ENCODE measurements at regions not wholly inside any gene's neighbourhood (a gene's known extent, or its start where the extent isn't known, plus 50 kb on each side); places are given as distances from the start of the nearest gene placed in this dataset.
A peak's percentile ranks its signal among the peaks of the same experiment; 100 is the strongest.

DNA sequence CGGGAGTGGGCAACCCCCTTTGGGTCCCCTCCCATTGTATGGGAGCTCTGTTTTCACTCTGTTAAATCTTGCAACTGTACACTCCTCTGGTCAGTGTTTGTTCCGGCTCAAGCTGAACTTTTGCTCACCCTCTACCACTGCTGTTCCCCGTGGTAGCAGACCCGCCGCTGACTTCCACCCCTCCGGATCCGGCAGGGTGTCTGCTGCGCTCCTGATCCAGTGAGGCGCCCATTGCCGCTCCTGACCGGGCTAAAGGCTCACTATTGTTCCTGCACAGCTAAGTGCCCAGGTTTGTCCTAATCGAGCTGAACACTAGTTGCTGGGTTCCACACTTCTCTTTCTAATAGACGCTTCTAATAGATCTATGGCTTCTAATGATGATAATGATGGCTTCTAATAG, 488.6 kb downstream of the MRPL39 start:
- Mint-ChIP-seq H3K27ac (no peak overlapping the region), H3K27me3 (no peaks in the 10 kb centered on the region), H3K36me3 (no peaks in the 10 kb centered on the region), H3K4me1 (ENCODE audit: low read depth in 2 of 2) (no peaks in the 10 kb centered on the region), H3K4me3 (no peak overlapping the region), H3K9me3 (peaks cover 17% of the 10 kb centered on the region)
- no peak for DNase-seq (ENCODE audit: low spot score)
- ATAC-seq, result no peak

DNA sequence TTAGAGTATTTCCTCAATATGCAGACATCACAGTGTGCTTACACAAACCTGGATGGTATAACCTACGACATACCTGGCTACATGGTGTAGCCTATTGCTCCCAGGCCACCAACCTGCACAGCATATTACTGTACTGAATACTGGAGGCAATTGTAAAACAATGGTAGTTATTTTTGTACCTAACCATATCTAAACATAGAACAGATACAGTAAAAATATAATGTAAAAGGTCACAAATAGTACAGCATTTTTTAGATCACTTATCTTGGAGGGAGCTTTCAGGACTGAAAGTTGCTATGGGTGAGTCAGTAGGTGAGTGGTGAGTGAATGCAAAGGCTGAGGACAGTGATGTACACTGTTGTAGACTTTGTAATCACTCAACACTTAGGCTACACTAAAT, 492.3 kb downstream of the MRPL39 start:
- H3K4me1 Mint-ChIP-seq (ENCODE audit: low read depth in 2 of 2), result no peaks in the 10 kb centered on the region
- H3K4me3 Mint-ChIP-seq, result no peak overlapping the region
- DNase-seq (ENCODE audit: low spot score) (no peak), ATAC-seq (no peak)
- no peaks in the 10 kb centered on the region for H3K27me3 Mint-ChIP-seq
- H3K9me3 Mint-ChIP-seq, result peaks cover 12% of the 10 kb centered on the region
- H3K27ac Mint-ChIP-seq, result no peak overlapping the region
- H3K36me3 Mint-ChIP-seq, result no peaks in the 10 kb centered on the region

DNA sequence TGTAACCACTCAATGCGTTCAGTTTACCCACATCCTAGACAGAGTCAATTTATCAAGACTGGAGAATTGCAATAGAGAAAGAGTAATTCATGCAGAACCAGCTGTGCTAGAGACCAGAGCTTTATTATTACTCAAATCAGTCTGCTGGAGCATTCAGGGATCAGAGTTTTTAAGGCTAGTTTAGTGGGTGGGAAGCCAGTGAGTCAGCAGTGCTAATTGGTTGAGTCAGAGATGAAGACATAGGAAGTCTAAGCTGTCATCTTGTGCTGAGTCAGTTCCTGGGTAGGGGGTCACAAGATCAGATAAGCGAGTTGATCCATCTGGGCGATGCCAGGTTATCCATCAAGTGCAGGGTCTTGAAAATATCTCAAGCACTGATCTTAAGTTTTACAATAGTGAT, 499.6 kb downstream of the MRPL39 start:
- Mint-ChIP-seq H3K27ac (no peak overlapping the region), H3K9me3 (peaks cover 14% of the 10 kb centered on the region), H3K4me3 (no peak overlapping the region), H3K27me3 (no peaks in the 10 kb centered on the region), H3K4me1 (ENCODE audit: low read depth in 2 of 2) (no peaks in the 10 kb centered on the region), H3K36me3 (no peaks in the 10 kb centered on the region)
- ATAC-seq (no peak), DNase-seq (ENCODE audit: low spot score) (no peak)

DNA sequence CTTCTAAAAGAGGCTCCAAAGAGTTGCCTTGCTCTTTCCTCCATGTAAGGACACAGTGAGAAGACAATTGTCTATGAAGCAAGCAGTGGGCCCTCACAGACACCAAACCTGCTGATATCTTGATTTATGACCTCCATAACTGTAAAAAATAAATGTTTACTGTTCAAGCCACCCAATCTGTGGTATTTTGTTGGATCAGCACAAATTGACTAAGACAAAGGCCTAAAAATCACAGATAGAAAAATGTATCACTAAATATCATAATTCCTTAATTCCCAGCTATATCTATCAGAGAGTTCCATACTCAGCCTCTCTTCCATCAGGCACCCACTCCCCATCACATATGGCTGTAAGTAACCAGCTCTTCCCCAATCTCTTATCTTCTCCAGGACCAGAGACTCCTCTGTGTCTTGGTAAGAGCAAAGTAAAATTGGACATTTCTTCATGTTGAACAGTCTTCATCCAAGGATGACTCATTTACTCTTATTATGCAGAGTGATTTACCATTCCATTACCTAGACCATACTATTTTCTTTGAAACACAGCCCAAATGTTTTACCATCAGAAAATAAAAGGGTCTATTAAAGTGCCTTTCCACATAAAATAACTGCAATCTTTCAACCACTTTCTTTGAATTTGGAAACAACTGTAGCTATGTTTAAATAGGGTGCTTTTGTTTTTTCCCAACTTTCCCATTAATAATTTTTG, 503.6 kb downstream of the MRPL39 start:
- H3K36me3 Mint-ChIP-seq, result no peaks in the 10 kb centered on the region
- peaks cover 13% of the 10 kb centered on the region for H3K9me3 Mint-ChIP-seq
- H3K4me3 Mint-ChIP-seq, result no peak overlapping the region
- no peaks in the 10 kb centered on the region for H3K4me1 Mint-ChIP-seq (ENCODE audit: low read depth in 2 of 2)
- H3K27me3 Mint-ChIP-seq, result no peaks in the 10 kb centered on the region
- ATAC-seq (no peak), DNase-seq (ENCODE audit: low spot score) (no peak)
- H3K27ac Mint-ChIP-seq, result no peak overlapping the region

DNA sequence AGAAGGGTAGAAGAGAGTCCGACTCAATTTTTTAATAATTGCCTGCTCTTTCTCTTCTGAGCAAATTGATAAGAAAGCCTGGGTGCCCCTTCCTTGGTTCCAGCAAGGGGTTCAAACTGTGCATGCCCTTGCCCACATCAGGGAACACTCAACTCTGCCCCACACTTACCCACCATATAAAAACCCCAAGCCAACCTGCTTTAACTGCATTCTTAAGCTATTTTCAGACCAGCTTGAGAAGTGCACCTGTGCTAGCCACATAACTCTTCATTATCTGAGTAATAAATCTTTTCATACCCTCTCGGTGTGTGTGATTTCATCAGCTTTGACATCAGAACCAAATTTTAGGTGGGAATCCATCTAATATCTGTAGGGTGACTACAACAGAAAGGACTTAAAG, 509.6 kb downstream of the MRPL39 start:
- no peak for DNase-seq (ENCODE audit: low spot score)
- no peaks in the 10 kb centered on the region for H3K4me1 Mint-ChIP-seq (ENCODE audit: low read depth in 2 of 2)
- H3K27ac Mint-ChIP-seq, result no peak overlapping the region
- ATAC-seq, result no peak
- no peaks in the 10 kb centered on the region for H3K27me3 Mint-ChIP-seq
- no peak overlapping the region for H3K4me3 Mint-ChIP-seq
- peaks cover 3% of the 10 kb centered on the region for H3K9me3 Mint-ChIP-seq
- H3K36me3 Mint-ChIP-seq, result no peaks in the 10 kb centered on the region

DNA sequence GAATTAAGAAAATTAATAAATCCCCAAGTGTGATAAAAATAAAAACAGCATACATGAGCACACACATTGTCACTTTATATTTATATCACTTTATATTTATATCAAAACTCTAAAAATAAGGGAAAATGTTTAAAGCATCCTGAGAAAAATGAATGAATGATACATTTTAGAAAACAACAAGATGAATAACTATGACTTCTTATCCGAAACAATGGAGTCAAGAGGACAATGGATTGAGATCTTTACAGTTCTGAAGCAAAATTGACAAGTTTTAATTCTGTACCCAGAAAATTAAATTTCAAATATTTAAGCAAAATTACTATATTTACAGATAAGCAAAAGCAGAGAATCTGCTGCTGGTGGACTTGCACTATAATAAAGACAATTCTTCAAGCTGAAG, 512.6 kb downstream of the MRPL39 start:
- Mint-ChIP-seq H3K4me1 (ENCODE audit: low read depth in 2 of 2) (no peaks in the 10 kb centered on the region), H3K27me3 (no peaks in the 10 kb centered on the region), H3K27ac (no peak overlapping the region), H3K4me3 (no peak overlapping the region), H3K36me3 (no peaks in the 10 kb centered on the region), H3K9me3 (peaks cover 8% of the 10 kb centered on the region)
- no peak for ATAC-seq
- DNase-seq (ENCODE audit: low spot score), result no peak

DNA sequence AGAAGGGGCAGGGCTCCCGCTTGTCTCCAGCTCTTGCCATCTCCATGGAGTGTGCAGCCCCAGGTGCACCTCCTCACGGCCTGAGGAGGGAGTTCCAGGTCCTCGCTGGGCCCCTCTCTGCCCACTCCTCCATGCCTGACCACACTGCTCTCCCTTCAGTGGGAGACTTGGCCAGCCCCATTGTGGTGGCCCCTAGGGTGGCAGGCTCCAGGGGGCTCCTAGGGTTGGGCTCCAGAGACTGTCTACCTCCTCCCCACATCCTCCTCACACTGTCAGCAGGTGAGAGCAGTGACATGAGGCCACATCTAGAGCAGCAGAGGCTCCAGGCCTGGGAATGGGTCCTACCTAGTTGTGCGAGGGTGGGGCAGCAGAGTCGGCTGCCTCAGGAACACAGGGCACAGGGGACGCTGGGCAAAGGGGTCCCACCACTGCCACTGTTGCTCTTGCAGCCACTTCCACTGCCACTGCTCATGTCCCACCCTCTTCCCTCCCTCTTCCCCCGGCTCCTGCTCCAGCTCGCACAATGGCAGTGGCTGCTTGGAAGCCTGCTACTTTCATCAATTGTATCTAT, 514.8 kb downstream of the MRPL39 start:
- Mint-ChIP-seq H3K27me3 (no peaks in the 10 kb centered on the region), H3K9me3 (peaks cover 11% of the 10 kb centered on the region), H3K4me1 (ENCODE audit: low read depth in 2 of 2) (no peaks in the 10 kb centered on the region), H3K36me3 (no peaks in the 10 kb centered on the region), H3K27ac (no peak overlapping the region), H3K4me3 (no peak overlapping the region)
- ATAC-seq, result peak in 1 of 2 donors; percentile 40
- no peak for DNase-seq (ENCODE audit: low spot score)

DNA sequence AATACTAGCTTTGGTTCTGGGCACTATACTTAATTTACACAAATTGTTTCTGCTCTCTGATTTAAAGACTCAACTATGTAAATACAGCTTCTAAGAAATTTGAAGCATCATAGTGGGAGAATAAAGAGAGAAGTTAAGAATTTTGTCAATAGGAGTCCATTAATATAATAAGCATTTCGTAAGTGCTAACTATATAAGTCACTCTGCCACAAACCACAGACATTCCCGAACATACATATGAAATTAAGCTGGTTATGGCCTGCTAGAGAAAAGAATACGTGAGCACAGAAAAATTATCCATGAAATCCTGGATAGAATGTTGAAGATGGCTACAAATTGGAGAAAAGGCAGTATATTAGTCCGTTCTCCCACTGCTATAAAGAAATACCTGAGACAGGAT, 526.2 kb downstream of the MRPL39 start:
- H3K4me1 Mint-ChIP-seq (ENCODE audit: low read depth in 2 of 2), result no peaks in the 10 kb centered on the region
- DNase-seq (ENCODE audit: low spot score), result no peak
- no peak overlapping the region for H3K27ac Mint-ChIP-seq
- H3K4me3 Mint-ChIP-seq, result no peak overlapping the region
- no peak for ATAC-seq
- H3K36me3 Mint-ChIP-seq, result no peaks in the 10 kb centered on the region
- no peaks in the 10 kb centered on the region for H3K27me3 Mint-ChIP-seq
- H3K9me3 Mint-ChIP-seq, result peaks cover 14% of the 10 kb centered on the region

DNA sequence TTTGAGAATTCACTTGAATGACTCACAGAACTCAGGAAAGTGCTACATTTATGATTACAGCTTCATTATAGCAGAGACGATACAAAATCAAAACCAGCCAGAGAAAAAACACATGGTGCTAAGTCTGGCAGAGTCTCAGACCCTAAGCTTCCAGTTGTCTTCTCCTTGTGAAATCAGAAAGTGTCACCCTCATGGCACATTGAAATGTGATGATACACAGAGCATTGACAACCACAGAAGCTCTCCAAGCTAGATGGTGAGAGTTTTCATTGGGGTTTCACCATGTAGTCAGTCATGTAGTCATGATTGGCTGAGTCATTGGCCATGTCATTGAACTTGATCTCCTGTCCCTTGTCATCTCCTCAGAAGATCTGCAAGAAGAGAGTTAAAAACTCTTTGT, 526.6 kb downstream of the MRPL39 start:
- ATAC-seq (no peak), DNase-seq (ENCODE audit: low spot score) (no peak)
- H3K36me3 Mint-ChIP-seq, result no peaks in the 10 kb centered on the region
- no peak overlapping the region for H3K27ac Mint-ChIP-seq
- H3K27me3 Mint-ChIP-seq, result no peaks in the 10 kb centered on the region
- no peaks in the 10 kb centered on the region for H3K4me1 Mint-ChIP-seq (ENCODE audit: low read depth in 2 of 2)
- H3K4me3 Mint-ChIP-seq, result no peak overlapping the region
- peaks cover 14% of the 10 kb centered on the region for H3K9me3 Mint-ChIP-seq

DNA sequence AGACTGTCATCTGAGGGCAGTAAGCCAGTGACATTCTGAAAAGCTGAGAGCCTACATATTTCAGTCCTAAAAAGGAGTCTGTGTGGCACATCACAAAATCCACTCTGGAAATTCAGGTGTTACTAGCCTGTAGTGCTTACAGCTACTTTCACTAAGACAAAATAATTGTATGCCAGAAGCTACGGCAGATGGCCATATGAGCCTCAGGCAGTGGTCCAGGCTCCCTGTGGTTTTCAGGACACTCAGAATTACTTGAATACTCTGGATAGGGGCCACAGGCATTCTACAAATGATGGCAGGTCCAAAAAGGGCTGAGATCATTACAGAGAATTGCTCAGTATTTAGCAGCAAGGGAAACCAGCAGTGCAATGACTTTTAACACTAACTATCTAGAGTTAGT, 527.1 kb downstream of the MRPL39 start:
- Mint-ChIP-seq H3K36me3 (no peaks in the 10 kb centered on the region), H3K27ac (no peak overlapping the region), H3K9me3 (peaks cover 11% of the 10 kb centered on the region), H3K27me3 (no peaks in the 10 kb centered on the region), H3K4me1 (ENCODE audit: low read depth in 2 of 2) (no peaks in the 10 kb centered on the region), H3K4me3 (no peak overlapping the region)
- no peak for ATAC-seq
- no peak for DNase-seq (ENCODE audit: low spot score)

DNA sequence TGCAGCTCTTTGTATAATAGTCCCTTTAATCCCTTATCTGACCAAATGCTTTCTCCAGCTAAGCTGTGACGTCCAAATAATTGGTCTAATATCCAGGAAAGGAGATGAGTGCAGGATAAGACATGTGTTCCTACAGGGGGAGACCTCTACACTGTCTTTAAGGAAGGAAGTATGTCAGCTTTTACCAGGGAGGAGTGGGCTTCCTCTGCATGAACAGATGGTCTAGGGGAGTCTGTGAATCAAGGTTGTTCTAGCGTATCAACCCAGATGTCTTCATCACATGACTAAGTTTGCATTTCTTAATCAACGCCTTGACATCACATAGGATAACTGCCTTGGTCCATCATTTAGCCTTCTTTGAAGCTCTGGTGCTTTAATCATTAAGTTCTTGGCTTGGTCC, 528.2 kb downstream of the MRPL39 start:
- no peak for DNase-seq (ENCODE audit: low spot score)
- H3K27me3 Mint-ChIP-seq, result no peaks in the 10 kb centered on the region
- peaks cover 6% of the 10 kb centered on the region for H3K9me3 Mint-ChIP-seq
- H3K4me3 Mint-ChIP-seq, result no peak overlapping the region
- no peaks in the 10 kb centered on the region for H3K36me3 Mint-ChIP-seq
- no peak overlapping the region for H3K27ac Mint-ChIP-seq
- no peaks in the 10 kb centered on the region for H3K4me1 Mint-ChIP-seq (ENCODE audit: low read depth in 2 of 2)
- no peak for ATAC-seq

DNA sequence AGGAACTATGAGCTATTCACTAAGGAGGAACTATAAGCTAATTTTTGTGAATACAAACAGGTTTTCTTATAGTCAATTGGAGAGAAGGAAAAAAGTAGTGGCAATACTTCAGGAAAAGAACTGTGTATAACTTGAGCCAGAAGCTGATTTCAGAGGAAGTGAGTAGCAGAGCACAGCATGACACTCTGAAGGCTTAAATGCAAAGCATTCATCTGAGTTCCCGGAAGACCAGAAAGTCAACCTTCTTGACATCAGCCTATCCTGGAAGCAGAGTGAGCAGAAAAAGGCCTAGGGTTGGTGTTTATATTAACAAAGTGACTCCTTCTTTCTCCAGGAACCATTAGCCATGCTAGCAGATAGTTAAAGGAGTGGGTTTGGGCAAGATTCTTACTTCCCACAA, 545.2 kb downstream of the MRPL39 start:
- H3K9me3 Mint-ChIP-seq, result peaks cover 24% of the 10 kb centered on the region
- DNase-seq (ENCODE audit: low spot score) (no peak), ATAC-seq (no peak)
- H3K36me3 Mint-ChIP-seq, result no peaks in the 10 kb centered on the region
- no peak overlapping the region for H3K4me3 Mint-ChIP-seq
- H3K4me1 Mint-ChIP-seq (ENCODE audit: low read depth in 2 of 2), result no peaks in the 10 kb centered on the region
- no peak overlapping the region for H3K27ac Mint-ChIP-seq
- H3K27me3 Mint-ChIP-seq, result no peaks in the 10 kb centered on the region

DNA sequence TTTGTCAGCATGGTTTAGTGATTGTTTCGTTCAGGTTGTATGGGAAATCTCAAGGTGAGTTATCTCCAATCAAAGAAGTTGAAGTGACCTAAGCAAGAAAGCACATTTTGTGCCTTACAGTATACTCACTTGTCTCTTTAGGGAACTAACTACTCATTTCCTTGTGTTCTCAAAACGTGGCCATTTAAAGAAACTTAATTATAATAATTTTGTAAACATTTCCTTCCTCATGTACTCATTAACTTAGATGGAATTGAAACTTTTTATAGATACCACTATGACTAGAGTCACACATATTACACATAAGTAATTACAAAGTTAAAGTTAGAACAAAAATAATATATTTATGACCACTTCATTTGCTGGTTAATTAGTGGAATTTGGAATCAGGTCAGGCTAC, 552.6 kb downstream of the MRPL39 start:
- no peaks in the 10 kb centered on the region for H3K4me1 Mint-ChIP-seq (ENCODE audit: low read depth in 2 of 2)
- ATAC-seq (no peak), DNase-seq (ENCODE audit: low spot score) (no peak)
- peaks cover 4% of the 10 kb centered on the region for H3K36me3 Mint-ChIP-seq
- H3K27me3 Mint-ChIP-seq, result no peaks in the 10 kb centered on the region
- H3K4me3 Mint-ChIP-seq, result no peak overlapping the region
- peaks cover 22% of the 10 kb centered on the region for H3K9me3 Mint-ChIP-seq
- no peak overlapping the region for H3K27ac Mint-ChIP-seq

DNA sequence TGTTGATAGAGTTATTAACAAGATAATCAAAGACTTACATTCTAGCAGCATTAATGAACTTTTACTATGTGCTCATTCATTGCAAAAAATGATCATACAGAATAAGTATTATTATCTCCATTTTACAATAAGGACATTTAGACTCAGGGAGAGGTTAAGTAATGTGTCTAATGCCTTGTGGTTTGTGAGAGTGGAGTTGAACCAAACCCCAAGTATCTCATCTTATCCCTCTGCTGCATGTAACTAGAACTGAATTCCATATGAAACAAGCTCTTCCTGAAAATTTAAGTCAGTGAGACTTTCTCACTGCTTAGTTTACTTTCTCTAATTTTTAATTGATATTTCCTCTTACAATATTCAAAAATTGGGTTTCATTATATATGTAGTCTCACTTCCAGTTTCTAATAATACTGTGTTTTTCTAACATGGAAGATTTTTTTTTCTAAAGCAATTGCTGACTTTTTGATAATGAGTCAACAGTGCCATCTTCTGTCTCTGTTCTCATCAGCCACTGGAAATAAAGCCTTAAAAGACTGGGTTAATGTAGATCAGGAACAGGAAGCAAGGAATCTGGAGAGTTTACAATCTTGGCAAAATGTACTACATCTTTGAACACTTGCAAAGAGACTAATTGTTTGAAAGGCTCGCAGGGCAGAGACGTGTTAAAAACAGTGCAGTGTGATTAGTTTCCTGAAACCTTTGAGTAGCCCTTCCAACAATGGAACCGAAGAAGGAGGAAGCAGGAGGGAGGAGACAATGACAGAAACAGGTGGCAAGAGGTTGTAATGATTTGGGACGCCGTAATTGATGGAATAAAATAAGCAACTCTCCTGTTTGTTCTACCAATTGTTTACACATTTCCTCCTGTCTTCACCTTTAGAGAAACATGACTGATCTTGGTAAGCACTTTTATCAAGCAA, 567.6 kb downstream of the MRPL39 start:
- ATAC-seq, result no peak
- no peak for DNase-seq (ENCODE audit: low spot score)
- peaks cover 13% of the 10 kb centered on the region for H3K9me3 Mint-ChIP-seq
- H3K36me3 Mint-ChIP-seq, result no peaks in the 10 kb centered on the region
- no peak overlapping the region for H3K27ac Mint-ChIP-seq
- no peaks in the 10 kb centered on the region for H3K4me1 Mint-ChIP-seq (ENCODE audit: low read depth in 2 of 2)
- H3K27me3 Mint-ChIP-seq, result no peaks in the 10 kb centered on the region
- no peak overlapping the region for H3K4me3 Mint-ChIP-seq
